ENCODE measurements at regions not wholly inside any gene's neighbourhood (a gene's known extent, or its start where the extent isn't known, plus 50 kb on each side); places are given as distances from the start of the nearest gene placed in this dataset.

DNA sequence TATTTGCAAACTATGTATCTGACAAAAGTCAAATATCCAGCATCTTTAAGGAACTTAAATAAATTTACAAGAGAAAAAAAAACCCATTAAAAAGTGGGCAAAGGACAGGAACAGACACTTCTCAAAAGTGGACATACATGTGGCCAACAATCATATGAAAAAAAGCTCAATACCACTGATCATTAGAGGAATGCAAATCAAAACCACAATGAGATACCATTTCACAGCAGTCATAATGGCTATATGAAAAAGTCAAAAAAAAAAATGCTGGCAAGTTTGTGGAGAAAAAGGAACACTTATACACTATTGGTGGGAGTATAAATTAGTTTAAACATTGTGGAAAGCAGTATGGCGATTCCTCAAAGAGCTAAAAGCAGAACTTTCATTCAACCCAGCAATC, 130.3 kb upstream of the LHCGR start:
- TF ChIP-seq, protein P1, sequence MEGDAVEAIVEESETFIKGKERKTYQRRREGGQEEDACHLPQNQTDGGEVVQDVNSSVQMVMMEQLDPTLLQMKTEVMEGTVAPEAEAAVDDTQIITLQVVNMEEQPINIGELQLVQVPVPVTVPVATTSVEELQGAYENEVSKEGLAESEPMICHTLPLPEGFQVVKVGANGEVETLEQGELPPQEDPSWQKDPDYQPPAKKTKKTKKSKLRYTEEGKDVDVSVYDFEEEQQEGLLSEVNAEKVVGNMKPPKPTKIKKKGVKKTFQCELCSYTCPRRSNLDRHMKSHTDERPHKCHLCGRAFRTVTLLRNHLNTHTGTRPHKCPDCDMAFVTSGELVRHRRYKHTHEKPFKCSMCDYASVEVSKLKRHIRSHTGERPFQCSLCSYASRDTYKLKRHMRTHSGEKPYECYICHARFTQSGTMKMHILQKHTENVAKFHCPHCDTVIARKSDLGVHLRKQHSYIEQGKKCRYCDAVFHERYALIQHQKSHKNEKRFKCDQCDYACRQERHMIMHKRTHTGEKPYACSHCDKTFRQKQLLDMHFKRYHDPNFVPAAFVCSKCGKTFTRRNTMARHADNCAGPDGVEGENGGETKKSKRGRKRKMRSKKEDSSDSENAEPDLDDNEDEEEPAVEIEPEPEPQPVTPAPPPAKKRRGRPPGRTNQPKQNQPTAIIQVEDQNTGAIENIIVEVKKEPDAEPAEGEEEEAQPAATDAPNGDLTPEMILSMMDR (IDR thresholded peaks at IDR 0.05) = no peak
- TF ChIP-seq POLR2A (IDR thresholded peaks at IDR 0.05) (no peak), POLR2AphosphoS5 (IDR thresholded peaks at IDR 0.05) (no peak)
